Adipocyte (in vitro differentiated cells): ENCODE measurements at regions not wholly inside any gene's neighbourhood (a gene's known extent, or its start where the extent isn't known, plus 50 kb on each side); places are given as distances from the start of the nearest gene placed in this dataset.

Experiments used
- DNase-seq: peaks from one replicate; pipeline ENCODE4 v3.0.0-alpha.2; 2015; ENCODE audit warnings: low read depth
- H3K27me3 ChIP-seq: replicated peaks from 2 replicates; pipeline ENCODE4 v1.7.0; 2013; ENCODE audit warnings: mild to moderate bottlenecking, low read length, moderate library complexity; ENCODE audit not compliant: control insufficient read depth, insufficient read depth
- H3K36me3 ChIP-seq: 2 replicates; pipeline ENCODE4 v1.7.0; 2013; ENCODE audit warnings: low read length, mild to moderate bottlenecking, moderate library complexity; ENCODE audit not compliant: control insufficient read depth, insufficient read depth, severe bottlenecking
- H3K4me1 ChIP-seq: 2 replicates; pipeline ENCODE4 v1.7.0; 2013; ENCODE audit warnings: mild to moderate bottlenecking, low read length, moderate library complexity; ENCODE audit not compliant: control insufficient read depth, insufficient read depth
- H3K4me3 ChIP-seq: 2 replicates; pipeline ENCODE4 v1.7.0; 2013; ENCODE audit warnings: mild to moderate bottlenecking, low read length, moderate library complexity
- H3K9ac ChIP-seq: 2 replicates; pipeline ENCODE4 v1.7.0; 2013; ENCODE audit warnings: mild to moderate bottlenecking, low read length, moderate library complexity
- H3K9me3 ChIP-seq: 2 replicates; pipeline ENCODE4 v1.7.0; 2013; ENCODE audit warnings: mild to moderate bottlenecking, low read length, moderate library complexity; ENCODE audit not compliant: control insufficient read depth

GRCh38 chr10:51000164-51000563 lies 74.1 kb upstream of the PRKG1 start:
- peak; percentile 58 for DNase-seq
- Histone ChIP-seq H3K27me3 (no peaks in the 10 kb centered on the region), H3K4me3 (peak overlapping the region; percentile 73), H3K9ac (peak overlapping the region; percentile 80), H3K4me1 (peaks cover 51% of the 10 kb centered on the region), H3K36me3 (no peaks in the 10 kb centered on the region), H3K9me3 (no peaks in the 10 kb centered on the region)

GRCh38 chr10:51000976-51001375 lies 73.3 kb upstream of the PRKG1 start:
- DNase-seq, result peak; percentile 17
- no peaks in the 10 kb centered on the region for H3K27me3 ChIP-seq
- peak overlapping the region; percentile 80 for H3K9ac ChIP-seq
- H3K4me1 ChIP-seq, result peaks cover 56% of the 10 kb centered on the region
- no peaks in the 10 kb centered on the region for H3K36me3 ChIP-seq
- H3K9me3 ChIP-seq, result no peaks in the 10 kb centered on the region
- peak overlapping the region; percentile 73 for H3K4me3 ChIP-seq

GRCh38 chr10:51001587-51001986 lies 72.7 kb upstream of the PRKG1 start:
- DNase-seq, result peak; percentile 79
- Histone ChIP-seq H3K27me3 (no peaks in the 10 kb centered on the region), H3K4me3 (peak overlapping the region; percentile 73), H3K9me3 (no peaks in the 10 kb centered on the region), H3K36me3 (no peaks in the 10 kb centered on the region), H3K9ac (peak overlapping the region; percentile 80), H3K4me1 (peaks cover 56% of the 10 kb centered on the region)

- DNase-seq, result no peak
- H3K27me3 ChIP-seq, result no peaks in the 10 kb centered on the region
- no peaks in the 10 kb centered on the region for H3K36me3 ChIP-seq
- no peak overlapping the region for H3K4me3 ChIP-seq
- H3K4me1 ChIP-seq, result peaks cover 54% of the 10 kb centered on the region
- peak overlapping the region; percentile 50 for H3K9ac ChIP-seq
- no peaks in the 10 kb centered on the region for H3K9me3 ChIP-seq
These were observed 71.8 kb upstream of the PRKG1 start for GRCh38 chr10:51002469-51002868.

DNA sequence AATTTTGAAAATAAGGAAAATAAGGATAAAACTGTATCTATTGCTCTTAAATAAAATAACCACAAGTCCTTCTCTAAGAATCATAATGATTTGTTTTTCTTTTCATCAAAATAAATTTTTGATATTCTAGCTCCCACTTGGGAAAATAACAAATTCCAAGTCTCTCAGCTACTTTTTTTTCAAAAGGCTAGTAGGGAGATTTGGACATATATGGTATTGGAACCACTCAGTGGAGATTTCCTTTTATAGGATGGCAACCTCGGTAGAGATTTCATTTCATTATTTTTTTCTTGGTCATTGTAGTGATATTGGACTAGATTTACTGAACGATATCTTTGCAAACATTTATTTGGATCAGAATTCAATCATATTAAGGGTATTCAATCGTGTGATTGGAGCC lies 69.5 kb upstream of the PRKG1 start:
- no peaks in the 10 kb centered on the region for H3K27me3 ChIP-seq
- H3K4me1 ChIP-seq, result peaks cover 45% of the 10 kb centered on the region
- no peak overlapping the region for H3K4me3 ChIP-seq
- no peak overlapping the region for H3K9ac ChIP-seq
- no peak for DNase-seq
- no peaks in the 10 kb centered on the region for H3K36me3 ChIP-seq
- H3K9me3 ChIP-seq, result no peaks in the 10 kb centered on the region

- no peak overlapping the region for H3K4me3 ChIP-seq
- no peak for DNase-seq
- peaks cover 40% of the 10 kb centered on the region for H3K4me1 ChIP-seq
- no peaks in the 10 kb centered on the region for H3K9me3 ChIP-seq
- H3K36me3 ChIP-seq, result no peaks in the 10 kb centered on the region
- no peak overlapping the region for H3K9ac ChIP-seq
- no peaks in the 10 kb centered on the region for H3K27me3 ChIP-seq
These were observed 68.7 kb upstream of the PRKG1 start for GRCh38 chr10:51005551-51005950.

DNA sequence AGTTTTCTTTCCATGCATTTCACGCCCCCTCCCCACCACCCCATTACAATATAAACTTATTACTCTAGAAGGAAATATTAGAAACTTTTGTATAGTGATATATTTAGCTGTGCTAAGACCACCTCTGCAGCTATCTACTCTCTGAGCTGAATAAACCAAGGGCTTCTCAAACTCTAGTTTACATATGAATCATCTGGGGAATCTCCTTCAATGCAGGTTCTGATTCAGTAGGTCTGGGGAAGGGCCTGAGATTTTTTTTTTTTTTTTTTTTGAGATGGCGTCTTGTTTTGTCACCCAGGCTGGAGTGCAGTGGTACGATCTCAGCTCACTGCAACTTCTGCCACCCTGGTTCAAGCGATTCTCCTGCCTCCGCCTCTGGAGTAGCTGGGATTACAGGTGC lies 67.6 kb upstream of the PRKG1 start:
- no peaks in the 10 kb centered on the region for H3K27me3 ChIP-seq
- H3K9me3 ChIP-seq, result peaks cover under 1% of the 10 kb centered on the region
- H3K9ac ChIP-seq, result no peak overlapping the region
- no peak for DNase-seq
- peaks cover 29% of the 10 kb centered on the region for H3K4me1 ChIP-seq
- H3K36me3 ChIP-seq, result no peaks in the 10 kb centered on the region
- H3K4me3 ChIP-seq, result no peak overlapping the region

- peaks cover 19% of the 10 kb centered on the region for H3K4me1 ChIP-seq
- no peaks in the 10 kb centered on the region for H3K27me3 ChIP-seq
- H3K4me3 ChIP-seq, result no peak overlapping the region
- peak; percentile 53 for DNase-seq
- H3K9me3 ChIP-seq, result peaks cover 4% of the 10 kb centered on the region
- no peaks in the 10 kb centered on the region for H3K36me3 ChIP-seq
- H3K9ac ChIP-seq, result no peak overlapping the region
These were observed 66.5 kb upstream of the PRKG1 start for GRCh38 chr10:51007781-51008180.

- H3K36me3 ChIP-seq, result no peaks in the 10 kb centered on the region
- peaks cover 4% of the 10 kb centered on the region for H3K9me3 ChIP-seq
- no peak overlapping the region for H3K4me3 ChIP-seq
- DNase-seq, result no peak
- H3K4me1 ChIP-seq, result peaks cover 14% of the 10 kb centered on the region
- no peaks in the 10 kb centered on the region for H3K27me3 ChIP-seq
- no peak overlapping the region for H3K9ac ChIP-seq
These were observed 65.9 kb upstream of the PRKG1 start for GRCh38 chr10:51008346-51008745.

DNA sequence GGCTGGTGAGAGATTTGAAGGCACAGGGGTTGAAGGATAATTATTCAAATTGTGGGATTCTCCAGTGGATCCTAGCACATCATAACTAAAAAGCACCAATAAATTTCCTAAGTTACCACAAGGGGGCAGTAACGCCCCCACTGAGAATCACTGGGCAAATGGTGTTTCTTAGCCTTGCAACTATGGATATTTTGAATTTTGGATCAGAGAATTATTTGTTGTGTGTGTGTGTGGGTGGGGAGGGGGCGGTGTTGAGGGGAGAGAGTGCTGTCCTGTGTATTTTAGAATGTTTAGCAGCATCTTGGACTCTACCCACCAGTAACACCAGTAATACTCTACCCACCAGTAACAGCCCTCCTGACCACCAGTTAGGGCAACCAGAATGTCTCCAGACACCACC lies 63.3 kb upstream of the PRKG1 start:
- Histone ChIP-seq H3K9me3 (peaks cover 4% of the 10 kb centered on the region), H3K4me1 (peaks cover 31% of the 10 kb centered on the region), H3K36me3 (no peaks in the 10 kb centered on the region), H3K9ac (no peak overlapping the region), H3K4me3 (no peak overlapping the region), H3K27me3 (no peaks in the 10 kb centered on the region)
- DNase-seq, result peak; percentile 80

- DNase-seq, result no peak
- Histone ChIP-seq H3K36me3 (no peaks in the 10 kb centered on the region), H3K9ac (no peak overlapping the region), H3K9me3 (peaks cover 4% of the 10 kb centered on the region), H3K4me3 (no peak overlapping the region), H3K4me1 (peaks cover 35% of the 10 kb centered on the region), H3K27me3 (no peaks in the 10 kb centered on the region)
These were observed 62.2 kb upstream of the PRKG1 start for GRCh38 chr10:51012073-51012472.

DNA sequence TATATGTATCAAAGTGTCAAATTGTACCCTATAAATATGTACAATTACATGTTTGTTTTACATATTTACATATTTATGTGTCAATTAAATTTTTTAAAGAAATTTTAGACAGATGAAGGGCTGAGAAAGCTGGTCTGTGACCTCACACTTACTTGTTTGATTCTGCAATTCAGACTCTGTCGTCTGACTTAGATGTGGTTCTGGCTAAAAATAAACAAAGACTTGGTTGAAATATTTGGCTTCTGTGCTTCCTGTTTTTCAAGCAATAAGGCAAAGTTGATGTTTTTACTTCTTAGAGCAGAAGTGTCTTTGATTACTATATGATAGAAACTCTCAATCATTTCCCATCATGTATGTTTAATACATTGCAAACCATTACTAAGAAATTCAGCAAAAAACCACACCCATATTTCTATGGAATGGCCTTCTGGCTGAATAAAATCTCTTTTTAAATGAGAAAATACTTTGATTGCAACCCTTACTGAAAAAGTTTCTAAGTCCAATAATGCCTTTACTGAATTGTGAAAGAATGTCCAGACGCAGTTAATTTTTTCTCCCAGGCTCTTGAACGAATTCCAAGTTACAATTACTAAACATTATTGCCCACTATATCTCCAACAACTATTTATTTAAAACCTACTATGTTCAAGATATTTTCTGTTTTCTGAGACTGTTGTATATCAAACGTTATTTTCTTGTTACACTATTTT lies 59.5 kb upstream of the PRKG1 start:
- Histone ChIP-seq H3K9ac (peak overlapping the region; percentile 69), H3K27me3 (no peaks in the 10 kb centered on the region), H3K36me3 (no peaks in the 10 kb centered on the region), H3K4me1 (peaks cover 26% of the 10 kb centered on the region), H3K4me3 (peak overlapping the region; percentile 63), H3K9me3 (peaks cover 4% of the 10 kb centered on the region)
- peak; percentile 74 for DNase-seq
